Renal cortical epithelial cell (primary cell): ENCODE measurements at regions not wholly inside any gene's neighbourhood (a gene's known extent, or its start where the extent isn't known, plus 50 kb on each side); places are given as distances from the start of the nearest gene placed in this dataset.
"Not testable (repeated sequence)": the region's sequence is repeated elsewhere in the genome, so short reads cannot be mapped to it uniquely, and the experiment has no call there.

ENCODE experiments used
- DNase-seq: peaks from one replicate; pipeline ENCODE4 v3.0.0-alpha.2; 2011; ENCODE audit warnings: low read depth

DNA sequence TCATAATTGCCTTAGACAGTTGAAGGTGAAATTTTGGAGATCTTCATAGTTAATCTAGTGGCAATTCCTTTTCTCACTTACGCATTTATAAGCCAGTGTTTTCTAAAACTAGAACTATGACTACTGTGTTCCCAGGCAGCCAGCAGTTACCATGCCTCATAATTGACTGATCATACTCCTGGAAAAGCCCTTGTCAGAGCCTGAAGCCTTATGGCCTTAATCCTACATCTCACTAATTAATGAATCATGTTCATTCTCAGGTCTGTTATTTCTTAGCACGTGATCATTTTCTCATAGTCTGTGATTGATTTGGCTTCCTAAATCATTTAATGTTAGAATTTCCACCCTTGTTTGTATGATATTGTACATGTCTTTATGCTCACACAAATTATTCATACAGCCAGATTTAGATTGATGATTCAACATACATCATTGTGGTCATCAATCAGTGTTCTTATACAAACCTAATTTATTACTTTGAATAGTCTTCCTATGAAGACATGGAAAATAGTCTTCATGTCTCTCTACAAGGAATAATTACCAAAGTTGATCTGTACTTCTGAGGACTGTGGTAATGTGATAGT lies 132.6 kb upstream of the ASCC3 start:
- no peak for DNase-seq

DNA sequence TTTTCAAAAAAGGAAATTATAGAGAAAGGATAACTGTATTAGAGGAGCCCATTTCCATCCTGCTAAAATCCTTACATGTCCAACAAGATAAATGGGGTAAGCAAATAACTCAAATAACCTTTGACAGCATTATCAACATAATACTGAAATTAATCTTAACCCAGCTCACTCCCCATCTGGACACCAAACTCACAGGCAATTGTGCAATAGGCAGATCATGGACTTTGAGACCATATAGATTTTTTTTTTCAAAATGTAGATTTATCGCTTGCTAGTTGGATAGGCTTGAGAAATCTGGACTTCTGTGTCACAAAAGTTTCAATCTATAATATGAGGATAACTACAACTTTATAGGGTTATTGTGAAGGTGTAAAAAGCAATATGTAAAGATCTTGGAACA lies 134.4 kb upstream of the ASCC3 start:
- DNase-seq: no peak

DNA sequence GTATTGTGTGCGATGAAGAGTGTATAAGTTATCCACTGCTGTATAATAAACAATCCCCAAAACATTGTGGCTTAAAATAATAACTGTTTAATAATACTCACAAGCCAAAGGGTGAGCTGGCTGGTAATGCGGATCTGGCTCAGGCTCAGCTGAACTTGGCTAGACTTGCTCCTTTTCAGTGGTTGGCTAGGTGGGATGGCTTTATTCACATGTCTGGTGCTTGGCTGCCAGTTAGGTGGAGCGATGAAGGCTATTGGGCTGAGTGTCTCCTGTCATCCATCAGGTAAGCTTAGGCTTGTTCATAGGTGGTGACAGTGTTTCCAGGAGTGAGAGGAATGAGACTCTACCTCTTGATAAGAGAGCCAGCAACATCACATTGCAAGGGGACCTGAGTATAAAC lies 135.0 kb upstream of the ASCC3 start:
- no peak for DNase-seq

DNA sequence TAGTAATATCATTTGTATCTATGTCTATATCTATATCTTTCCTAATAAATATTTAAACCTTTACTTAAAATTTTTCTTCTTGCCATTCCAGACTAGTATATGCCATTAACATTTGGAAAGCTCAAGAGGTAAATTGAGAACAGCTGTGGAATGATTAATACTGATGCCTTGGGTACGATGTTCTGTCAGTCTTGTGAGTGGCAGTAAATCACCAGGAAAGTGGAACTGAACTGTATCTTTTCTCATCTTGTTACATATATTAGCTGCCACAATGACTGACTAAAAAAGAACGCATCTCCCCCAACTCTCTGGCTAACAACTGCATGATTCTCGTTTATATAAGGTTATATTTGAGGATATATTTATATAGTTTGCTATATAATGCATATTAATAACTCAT lies 137.0 kb upstream of the ASCC3 start:
- no peak for DNase-seq

DNA sequence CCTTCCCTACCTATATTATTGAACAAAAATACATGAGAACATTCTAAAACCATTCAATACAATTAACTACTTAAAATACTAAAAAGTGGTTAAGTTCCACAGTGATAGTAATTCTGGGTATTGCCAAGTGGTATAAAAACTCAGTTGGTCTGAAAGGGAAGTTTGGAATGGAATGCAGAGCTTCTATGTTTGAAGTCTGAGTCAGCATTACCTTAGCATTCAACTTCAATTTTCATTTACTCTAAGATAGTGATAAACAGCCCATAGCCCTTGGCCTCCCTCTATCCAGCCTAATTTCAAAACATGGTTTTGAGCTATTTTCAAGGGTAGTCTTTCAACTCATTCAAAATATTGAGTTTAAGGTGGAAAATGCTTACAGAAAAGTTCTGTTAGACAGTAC lies 140.4 kb upstream of the ASCC3 start:
- DNase-seq: no peak

DNA sequence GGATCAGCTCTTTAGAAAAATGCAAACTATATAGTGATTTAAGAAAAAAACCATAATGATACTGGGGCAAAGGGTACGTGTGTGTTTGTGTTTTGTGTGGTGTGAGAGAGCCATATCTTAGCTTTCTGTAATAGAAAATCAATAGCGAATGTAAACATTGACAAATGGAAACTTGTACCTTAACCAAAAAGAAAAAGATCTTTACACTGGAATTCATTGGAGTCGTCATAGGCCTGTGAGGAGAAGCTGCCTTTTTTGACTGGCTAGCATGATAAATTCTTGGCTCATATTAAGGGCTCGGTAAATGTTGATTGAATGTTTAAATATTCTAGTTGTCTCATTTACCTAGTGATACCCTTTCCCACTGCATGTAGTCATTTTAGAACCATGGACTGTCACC lies 161.8 kb upstream of the ASCC3 start:
- no peak for DNase-seq

DNA sequence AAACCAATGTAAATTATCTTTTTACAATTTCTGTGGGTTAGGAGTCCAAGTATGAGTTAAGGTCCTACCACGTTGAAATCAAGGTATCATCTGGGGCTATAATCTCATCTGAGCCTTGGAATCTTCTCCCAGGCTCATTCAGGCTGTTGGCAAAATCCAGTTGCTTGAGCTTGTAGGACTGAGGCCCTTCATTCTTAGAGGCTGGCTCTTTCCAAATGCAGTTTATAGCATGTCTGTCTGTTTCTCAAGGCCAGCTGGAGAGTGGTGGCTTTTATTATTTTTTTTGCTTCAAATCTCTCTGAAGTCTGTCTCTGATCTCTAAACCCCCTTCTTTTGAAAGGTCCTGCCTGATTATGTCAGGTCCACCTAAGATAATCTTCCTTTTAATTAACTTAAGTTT lies 177.2 kb upstream of the ASCC3 start:
- no peak for DNase-seq

DNA sequence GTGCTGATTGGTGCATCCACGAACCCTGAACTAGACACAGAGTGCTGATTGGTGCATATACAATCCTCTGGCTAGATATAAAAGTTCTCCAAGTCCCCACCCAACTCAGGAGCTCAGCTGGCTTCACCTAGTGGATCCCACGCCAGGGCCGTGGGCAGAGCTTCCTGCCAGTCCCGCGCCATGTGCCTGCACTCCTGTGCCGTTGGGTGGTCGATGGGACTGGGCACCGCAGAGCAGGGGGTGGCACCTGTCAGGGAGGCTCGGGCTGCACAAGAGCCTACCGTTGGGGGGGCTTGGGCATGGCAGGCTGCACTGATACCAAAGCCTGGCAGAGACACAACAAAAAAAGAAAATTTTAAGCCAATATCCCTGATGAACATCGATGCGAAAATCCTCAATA lies 185.4 kb upstream of the ASCC3 start:
- DNase-seq: no peak

DNA sequence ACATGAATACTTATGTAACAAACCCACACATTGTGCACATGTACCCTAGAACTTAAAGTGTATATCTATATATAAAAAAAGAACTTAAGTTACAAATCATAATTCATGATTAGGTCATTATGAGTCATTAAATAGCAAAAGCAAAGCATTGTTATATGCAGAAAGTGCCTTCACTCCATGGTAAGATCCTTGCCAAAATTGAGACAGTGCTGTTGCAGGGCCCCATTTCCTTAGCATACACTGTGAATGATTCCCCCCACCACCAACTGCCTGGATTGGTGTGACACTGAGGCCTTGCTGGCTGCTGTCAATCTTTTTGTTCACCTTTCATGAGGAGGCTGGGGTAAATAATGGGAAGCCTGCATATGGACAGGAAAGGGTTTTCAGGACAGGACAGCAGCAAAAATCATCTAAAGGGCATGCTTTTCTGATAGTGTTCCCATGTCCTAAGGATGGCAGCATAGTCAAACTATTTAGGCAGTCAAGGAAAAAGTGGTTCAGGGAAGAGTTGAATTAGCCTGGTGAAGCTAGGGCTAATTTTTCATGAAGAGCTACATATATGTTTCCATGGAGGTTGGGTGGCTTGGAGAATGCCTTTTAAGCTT lies 188.2 kb upstream of the ASCC3 start:
- DNase-seq: no peak

DNA sequence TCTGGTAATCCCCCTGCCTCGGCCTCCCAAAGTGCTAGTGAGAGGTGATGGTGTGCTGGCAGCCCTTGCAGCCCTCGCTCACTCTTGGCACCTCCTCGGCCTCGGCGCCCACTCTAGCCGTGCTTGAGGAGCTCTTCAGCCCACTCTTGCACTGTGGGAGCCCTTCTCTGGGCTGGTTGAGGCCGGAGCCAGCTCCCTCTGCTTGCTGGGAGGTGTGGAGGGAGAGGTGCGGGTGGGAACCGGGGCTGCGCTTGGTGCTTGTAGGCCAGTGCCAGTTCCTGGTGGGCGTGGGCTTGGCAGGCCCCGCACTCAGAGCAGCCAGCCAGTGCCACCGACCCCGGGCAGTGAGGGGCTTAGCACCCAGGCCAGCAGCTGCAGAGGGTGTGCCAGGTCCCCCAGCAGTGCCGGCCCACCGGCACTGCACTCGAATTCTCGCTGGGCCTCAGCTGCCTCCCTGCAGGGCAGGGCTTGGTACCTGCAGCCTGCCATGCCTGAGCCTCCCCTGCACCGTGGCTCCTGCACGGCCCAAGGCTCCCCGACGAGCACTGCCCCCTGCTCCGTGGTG lies 189.0 kb upstream of the ASCC3 start:
- no peak for DNase-seq

DNA sequence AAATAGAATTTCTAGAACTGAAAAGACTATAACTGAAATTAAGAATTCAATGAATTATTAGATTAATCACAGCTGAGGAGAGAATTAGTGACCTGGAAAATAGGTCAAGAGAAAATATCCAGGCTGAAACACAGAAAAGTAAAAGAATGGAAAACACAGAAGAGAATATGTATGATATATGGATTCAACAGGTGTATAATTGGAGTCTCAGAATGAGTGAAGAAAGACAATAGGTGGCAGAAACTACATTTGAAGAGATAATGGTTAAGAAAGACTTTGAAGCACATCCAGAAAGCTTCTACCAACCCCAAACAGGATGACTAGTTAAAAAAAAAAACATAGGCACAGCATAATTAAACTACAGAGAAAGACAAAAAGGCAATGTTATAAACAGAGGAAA lies 196.2 kb upstream of the ASCC3 start:
- no peak for DNase-seq

DNA sequence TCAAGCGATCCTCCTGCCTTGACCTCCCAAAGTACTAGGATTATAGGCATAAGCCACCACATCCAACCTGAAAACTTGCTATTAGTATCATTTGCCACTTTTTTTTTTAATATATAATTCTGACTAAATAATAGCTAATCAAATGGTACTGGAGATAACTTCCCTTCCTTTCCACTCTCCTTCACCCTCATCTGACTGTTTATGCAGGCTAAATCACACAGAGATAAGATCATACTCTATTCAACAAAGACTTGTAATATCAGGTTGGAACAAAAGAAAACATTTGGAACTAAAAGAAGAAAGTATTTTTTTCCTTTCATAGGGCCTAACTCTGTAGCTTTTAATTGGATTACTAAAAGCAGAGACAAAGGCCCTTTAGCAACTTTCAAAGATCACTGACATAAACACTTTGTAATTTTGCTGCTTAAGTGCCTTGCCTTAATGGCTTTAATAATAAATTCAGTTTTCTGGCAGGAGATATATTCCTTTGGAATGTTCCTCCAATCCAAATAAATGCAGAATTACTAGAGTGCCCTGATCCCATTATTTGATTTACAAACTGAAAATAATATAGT lies 198.7 kb upstream of the ASCC3 start:
- DNase-seq: no peak

DNA sequence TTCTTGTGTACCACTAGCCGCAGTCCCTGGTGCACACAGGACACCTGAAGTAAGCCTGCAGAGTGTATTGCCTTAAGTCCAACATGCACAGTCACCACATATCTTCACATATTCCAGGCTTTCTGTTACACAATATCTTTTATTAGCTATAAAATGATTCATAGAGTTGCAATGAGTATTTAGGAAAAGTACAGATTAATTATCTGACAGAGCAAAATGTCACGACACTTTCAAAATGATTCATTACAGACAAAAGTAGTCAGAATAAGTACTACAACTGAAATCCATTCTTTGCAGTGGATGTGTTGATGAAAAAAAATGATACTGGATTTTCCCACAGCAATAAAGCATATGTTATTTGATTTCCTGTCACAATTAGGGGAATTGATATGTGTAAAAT lies 199.5 kb upstream of the ASCC3 start:
- DNase-seq: peak; percentile 29

DNA sequence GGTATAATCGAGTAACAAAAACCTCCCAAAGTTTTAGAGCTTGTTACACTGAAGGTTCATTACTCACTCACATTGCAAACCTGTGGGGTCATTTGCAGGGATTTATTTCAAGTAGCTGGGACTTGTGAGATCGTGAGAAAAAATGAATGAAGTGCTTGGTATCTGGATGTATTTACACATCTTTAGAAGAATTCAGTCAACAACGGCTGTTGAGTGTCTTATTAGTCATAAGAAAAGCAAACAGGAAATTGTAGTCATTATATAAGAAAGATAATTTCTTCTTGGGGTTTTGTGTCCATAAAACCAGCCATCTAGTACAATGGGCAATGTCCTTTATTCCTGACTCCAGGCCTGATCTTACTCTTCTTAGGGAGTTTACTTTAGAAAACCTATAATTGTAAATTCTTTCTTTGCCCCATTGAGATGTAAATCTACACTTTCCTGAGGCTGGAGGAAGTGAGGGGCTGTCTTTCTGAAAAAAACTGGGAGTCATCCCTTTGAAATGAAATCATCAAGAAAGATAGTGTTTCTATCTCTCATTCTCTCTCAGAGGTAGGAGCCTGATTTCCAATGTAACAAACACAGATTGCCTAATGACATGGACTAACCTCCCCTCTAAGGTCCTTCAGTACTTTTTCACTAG lies 202.5 kb upstream of the ASCC3 start:
- DNase-seq: peak; percentile 71

DNA sequence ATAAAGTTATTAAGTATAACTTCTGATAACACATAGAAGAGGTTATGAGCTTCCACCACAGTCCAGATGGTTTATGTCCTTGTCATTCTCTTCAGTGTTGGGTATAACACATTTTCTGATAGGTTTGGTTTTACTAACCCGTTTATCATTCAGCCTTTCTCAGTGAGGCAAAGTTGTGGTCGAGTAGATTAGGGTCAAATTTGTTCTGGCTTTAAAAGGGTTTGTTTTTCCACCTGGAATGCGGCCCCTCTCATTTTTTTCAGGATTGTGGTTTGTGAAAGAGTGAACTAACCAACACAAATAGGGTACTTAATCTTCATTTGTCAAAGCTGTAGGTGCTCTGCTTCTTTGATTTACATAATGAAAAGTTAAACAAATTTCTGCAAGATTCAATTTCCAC lies 204.2 kb upstream of the ASCC3 start:
- DNase-seq: no peak

DNA sequence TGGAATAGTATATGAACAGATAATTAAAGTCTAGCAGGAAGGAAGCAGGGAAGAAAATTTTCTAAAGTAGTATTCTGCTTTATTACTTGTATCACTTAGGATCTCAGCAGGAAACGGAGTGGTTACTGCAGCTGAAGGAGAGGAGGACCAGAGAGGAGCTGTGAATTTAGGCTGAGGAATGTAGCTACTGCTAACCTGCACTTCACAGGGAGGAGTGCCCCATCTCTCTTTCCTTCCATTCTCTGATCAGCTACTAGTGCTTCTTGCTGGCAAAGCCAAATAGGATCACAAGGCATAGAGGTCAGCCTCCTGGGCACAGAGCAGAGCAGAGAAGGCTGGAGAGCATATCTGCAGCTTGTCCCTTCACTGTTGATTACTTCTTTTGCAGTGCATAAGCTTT lies 205.3 kb upstream of the ASCC3 start:
- DNase-seq: no peak

DNA sequence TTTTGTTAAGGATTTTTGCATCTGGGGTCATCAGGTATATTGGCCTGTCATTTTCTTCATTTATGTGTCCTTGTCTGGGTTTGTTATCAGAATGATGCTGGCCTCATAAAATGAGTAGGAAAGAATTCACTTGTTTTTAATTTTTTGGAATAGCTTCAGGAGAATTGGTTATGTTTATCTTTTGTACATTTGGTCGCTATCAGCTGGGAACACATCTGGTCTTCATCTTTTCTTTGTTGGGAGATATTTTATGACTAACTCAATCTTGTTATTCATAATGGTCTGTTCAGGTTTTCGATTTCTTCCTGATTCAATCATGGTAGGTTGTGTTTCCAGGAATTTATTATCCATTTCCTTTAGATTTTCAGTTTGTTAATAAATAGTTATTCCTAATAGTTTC lies 207.5 kb upstream of the ASCC3 start:
- DNase-seq: no peak

DNA sequence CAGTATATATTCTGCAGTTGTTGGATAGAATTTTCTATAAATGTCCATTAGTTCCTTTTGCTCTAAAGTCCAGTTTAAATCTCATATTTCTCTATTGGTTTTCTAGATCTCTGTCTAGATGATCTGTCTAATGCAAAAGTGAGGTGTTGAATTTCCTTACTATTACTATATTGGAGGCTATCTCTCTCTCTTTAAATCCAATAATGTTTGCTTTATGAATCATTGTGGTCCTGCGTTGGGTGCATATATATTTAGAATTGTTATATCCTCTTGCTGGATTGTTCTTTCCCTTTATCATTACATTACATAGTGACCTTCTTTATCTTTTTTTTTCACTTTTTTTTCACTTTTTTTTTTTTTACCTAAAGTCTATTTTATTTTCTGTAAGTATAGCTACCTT lies 208.5 kb upstream of the ASCC3 start:
- DNase-seq: no peak

DNA sequence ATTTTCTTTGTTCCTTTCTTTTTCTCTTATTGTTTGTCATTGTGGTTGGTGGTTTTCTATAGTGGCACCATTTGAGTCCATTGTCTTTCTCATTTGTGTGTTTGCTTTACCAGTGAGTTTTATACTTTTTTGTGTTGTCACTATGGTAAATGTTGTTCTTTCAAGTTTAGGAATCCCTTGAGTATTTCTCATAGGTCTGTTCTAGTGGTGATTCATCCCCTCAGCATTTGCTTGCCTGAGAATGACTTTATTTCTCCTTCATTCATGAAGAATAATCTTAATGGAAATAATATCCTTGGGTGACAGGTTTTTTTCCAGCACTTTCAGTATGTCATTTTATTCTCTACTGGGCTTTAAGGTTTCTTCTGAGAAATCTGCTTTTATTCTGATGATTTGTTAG lies 209.2 kb upstream of the ASCC3 start:
- DNase-seq: no peak

DNA sequence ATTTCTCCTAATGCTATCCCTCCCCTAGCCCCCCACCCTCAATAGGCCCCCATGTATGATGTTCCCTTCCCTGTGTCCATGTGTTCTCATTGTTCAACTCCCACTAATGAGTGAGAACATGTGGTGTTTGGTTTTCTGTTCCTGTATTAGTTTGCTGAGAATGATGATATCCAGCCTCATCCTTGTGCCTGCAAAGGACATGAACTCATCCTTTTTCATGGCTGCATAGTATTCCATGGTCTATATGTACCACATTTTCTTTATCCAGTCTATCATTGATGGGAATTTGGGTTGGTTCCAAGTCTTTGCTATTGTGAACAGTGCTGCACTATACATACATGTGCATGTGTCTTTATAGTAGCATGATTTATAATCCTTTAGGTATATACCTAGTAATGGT lies 217.5 kb upstream of the ASCC3 start:
- DNase-seq: not testable (repeated sequence)

DNA sequence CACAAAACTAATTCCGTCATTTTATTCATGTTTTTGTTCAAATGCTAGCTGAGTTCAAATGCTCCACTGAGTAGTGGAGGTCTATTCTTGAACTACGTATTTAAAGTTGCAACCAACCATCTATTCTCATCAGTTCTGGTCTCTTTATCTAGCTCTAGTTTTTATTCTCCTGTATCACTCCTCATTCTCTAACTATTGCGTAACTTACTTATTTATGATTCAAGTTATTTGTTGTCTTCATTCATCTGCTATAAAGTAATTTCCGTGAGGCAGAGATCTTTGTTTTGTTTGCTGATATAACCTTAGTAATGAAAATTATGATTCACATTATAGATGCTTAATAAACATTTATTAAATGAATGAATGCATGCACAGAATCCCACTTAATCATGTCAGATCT lies 221.6 kb upstream of the ASCC3 start:
- no peak for DNase-seq

DNA sequence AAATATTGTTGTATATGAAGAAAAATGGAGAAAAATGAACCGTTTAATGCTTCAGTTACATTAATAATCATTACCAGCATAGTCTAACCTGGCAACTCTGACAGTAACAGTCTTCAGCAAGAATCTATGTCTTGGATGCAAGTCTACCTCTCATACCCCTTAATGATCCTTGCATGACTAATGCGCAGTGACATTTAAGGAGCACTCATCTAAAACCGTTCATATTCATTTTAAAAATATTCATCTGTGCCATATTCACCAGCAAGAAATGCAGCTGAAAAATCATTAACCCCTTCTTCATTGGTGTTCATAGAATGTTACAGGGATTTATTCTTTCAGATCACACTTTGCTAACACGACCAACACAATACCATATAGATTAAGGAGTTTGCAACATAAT lies 227.2 kb upstream of the ASCC3 start:
- no peak for DNase-seq

DNA sequence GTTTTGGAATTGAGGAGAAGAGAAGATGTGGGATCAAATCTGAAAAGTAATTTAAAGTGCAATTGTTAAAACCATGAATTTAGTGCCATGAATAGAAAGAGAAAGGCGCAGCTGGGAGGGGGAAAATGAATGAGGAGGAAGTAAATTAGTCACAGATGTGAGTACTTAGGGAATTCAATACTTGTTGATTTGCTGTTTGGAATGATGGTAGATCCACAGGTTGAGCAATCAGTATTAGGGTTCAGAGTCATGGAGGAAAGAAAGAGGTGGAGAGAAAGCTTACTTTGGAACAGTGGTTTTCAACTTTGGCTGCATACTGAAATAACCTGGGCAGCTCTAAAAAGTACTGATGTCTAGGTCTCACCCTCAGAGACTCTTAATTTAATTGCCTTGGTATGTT lies 229.7 kb upstream of the ASCC3 start:
- peak; percentile 4 for DNase-seq
